ENCODE measurements at regions not wholly inside any gene's neighbourhood (a gene's known extent, or its start where the extent isn't known, plus 50 kb on each side); places are given as distances from the start of the nearest gene placed in this dataset.

- TF ChIP-seq CTCF (IDR thresholded peaks at IDR 0.05; ENCODE audit: extremely low read depth in 1 of 2, insufficient read depth in 1 of 2, low read depth in 1 of 2, low read length in 2 of 2): no peak
- TF ChIP-seq EZH2 (IDR thresholded peaks at IDR 0.05; ENCODE audit: borderline replicate concordance, low read depth, low read length, severe bottlenecking): no peak
- TF ChIP-seq POLR2A (IDR thresholded peaks at IDR 0.05; ENCODE audit: low read depth, low read length): no peak
- no peak for TF ChIP-seq MAX (IDR thresholded peaks at IDR 0.05; ENCODE audit: insufficient read depth, insufficient read length)
- no peak for TF ChIP-seq POLR2AphosphoS5 (IDR thresholded peaks at IDR 0.05; ENCODE audit: insufficient read depth, low read depth, low read length)
- TF ChIP-seq GATA2 (IDR thresholded peaks at IDR 0.05; ENCODE audit: insufficient read depth, insufficient read length, low read depth, low read length): no peak
- TF ChIP-seq JUN (IDR thresholded peaks at IDR 0.05; ENCODE audit: borderline replicate concordance, insufficient read depth, insufficient read length, low read depth): no peak
- no peak for TF ChIP-seq MYC (IDR thresholded peaks at IDR 0.05; ENCODE audit: low read depth, low read length)
- no peak for TF ChIP-seq FOS (IDR thresholded peaks at IDR 0.05; ENCODE audit: borderline replicate concordance, insufficient read depth, low read length)
Observed at GRCh38 chr12:116430911-116431565, 128.1 kb upstream of the MAP1LC3B2 start.
